HL-60 (cell line): ENCODE measurements at regions not wholly inside any gene's neighbourhood (a gene's known extent, or its start where the extent isn't known, plus 50 kb on each side); places are given as distances from the start of the nearest gene placed in this dataset.

Source experiments
- POLR2AphosphoS5 ChIP-seq: IDR thresholded peaks from 2 replicates; pipeline ENCODE4 v1.6.1; 2012; ENCODE audit warnings: low read depth
- SPI1 ChIP-seq: IDR thresholded peaks from 2 replicates; pipeline ENCODE4 v1.6.1; 2012; ENCODE audit warnings: low read depth, mild to moderate bottlenecking, borderline replicate concordance
- TF ChIP-seq, protein P1 (sequence below): IDR thresholded peaks from one replicate; pipeline ENCODE4 v1.5.1; 2011; ENCODE audit warnings: low read length, control low read depth, inconsistent platforms; ENCODE audit not compliant: insufficient read depth
- TF ChIP-seq, protein P2 (sequence below): IDR thresholded peaks from 2 replicates; pipeline ENCODE4 v1.6.1; 2012; ENCODE audit warnings: low read depth; ENCODE audit not compliant: insufficient replicate concordance

DNA sequence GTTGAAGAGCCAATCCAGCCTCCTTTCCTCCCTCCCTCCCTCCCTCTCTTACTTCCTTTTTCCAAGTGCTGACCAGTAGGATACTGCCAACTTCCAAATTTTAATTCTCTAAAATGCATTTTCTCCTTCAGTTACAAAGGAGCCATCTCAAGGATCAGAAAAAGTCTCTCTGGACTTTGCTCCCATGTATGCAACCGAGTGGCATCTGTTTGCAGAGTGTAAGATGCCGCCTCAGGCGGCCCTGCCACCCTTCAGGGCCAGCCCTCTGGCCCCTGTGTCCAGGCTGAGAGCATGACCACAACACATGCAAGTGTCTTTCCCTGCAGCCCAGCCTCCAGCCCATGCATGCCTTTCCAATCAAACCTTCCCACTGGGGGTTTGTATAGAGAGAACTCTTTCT lies 205.3 kb upstream of the RAB4A start:
- TF ChIP-seq, protein P1, sequence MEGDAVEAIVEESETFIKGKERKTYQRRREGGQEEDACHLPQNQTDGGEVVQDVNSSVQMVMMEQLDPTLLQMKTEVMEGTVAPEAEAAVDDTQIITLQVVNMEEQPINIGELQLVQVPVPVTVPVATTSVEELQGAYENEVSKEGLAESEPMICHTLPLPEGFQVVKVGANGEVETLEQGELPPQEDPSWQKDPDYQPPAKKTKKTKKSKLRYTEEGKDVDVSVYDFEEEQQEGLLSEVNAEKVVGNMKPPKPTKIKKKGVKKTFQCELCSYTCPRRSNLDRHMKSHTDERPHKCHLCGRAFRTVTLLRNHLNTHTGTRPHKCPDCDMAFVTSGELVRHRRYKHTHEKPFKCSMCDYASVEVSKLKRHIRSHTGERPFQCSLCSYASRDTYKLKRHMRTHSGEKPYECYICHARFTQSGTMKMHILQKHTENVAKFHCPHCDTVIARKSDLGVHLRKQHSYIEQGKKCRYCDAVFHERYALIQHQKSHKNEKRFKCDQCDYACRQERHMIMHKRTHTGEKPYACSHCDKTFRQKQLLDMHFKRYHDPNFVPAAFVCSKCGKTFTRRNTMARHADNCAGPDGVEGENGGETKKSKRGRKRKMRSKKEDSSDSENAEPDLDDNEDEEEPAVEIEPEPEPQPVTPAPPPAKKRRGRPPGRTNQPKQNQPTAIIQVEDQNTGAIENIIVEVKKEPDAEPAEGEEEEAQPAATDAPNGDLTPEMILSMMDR: no peak
- TF ChIP-seq POLR2AphosphoS5 (no peak), SPI1 (no peak)
- TF ChIP-seq, protein P2, sequence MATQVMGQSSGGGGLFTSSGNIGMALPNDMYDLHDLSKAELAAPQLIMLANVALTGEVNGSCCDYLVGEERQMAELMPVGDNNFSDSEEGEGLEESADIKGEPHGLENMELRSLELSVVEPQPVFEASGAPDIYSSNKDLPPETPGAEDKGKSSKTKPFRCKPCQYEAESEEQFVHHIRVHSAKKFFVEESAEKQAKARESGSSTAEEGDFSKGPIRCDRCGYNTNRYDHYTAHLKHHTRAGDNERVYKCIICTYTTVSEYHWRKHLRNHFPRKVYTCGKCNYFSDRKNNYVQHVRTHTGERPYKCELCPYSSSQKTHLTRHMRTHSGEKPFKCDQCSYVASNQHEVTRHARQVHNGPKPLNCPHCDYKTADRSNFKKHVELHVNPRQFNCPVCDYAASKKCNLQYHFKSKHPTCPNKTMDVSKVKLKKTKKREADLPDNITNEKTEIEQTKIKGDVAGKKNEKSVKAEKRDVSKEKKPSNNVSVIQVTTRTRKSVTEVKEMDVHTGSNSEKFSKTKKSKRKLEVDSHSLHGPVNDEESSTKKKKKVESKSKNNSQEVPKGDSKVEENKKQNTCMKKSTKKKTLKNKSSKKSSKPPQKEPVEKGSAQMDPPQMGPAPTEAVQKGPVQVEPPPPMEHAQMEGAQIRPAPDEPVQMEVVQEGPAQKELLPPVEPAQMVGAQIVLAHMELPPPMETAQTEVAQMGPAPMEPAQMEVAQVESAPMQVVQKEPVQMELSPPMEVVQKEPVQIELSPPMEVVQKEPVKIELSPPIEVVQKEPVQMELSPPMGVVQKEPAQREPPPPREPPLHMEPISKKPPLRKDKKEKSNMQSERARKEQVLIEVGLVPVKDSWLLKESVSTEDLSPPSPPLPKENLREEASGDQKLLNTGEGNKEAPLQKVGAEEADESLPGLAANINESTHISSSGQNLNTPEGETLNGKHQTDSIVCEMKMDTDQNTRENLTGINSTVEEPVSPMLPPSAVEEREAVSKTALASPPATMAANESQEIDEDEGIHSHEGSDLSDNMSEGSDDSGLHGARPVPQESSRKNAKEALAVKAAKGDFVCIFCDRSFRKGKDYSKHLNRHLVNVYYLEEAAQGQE: no peak
